ENCODE measurements at regions not wholly inside any gene's neighbourhood (a gene's known extent, or its start where the extent isn't known, plus 50 kb on each side); places are given as distances from the start of the nearest gene placed in this dataset.

DNA sequence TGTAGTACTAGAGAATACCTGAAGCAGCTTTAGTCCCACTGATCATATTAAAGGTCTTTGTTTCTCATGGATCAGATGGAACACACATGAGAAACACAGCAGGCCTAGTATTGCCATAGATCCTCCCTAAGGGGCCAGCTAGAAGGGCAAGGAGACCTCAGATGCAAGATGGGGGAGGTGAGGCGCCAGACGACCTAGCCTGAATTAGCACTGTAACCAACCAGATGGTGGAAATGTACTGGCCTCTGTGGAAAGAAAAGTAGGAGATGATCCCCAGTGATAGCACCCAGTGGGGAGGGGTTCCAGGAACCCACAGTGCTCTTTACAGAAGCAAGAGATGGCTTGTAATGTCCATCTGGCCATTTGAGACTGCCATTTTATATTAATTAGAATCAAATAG, 138.2 kb upstream of the ZNF385D start:
- TF ChIP-seq MYC (IDR thresholded peaks at IDR 0.05; ENCODE audit: low read depth, low read length), result no peak
- TF ChIP-seq POLR2AphosphoS5 (IDR thresholded peaks at IDR 0.05; ENCODE audit: insufficient read depth, low read depth, low read length), result no peak
- TF ChIP-seq, protein P1, sequence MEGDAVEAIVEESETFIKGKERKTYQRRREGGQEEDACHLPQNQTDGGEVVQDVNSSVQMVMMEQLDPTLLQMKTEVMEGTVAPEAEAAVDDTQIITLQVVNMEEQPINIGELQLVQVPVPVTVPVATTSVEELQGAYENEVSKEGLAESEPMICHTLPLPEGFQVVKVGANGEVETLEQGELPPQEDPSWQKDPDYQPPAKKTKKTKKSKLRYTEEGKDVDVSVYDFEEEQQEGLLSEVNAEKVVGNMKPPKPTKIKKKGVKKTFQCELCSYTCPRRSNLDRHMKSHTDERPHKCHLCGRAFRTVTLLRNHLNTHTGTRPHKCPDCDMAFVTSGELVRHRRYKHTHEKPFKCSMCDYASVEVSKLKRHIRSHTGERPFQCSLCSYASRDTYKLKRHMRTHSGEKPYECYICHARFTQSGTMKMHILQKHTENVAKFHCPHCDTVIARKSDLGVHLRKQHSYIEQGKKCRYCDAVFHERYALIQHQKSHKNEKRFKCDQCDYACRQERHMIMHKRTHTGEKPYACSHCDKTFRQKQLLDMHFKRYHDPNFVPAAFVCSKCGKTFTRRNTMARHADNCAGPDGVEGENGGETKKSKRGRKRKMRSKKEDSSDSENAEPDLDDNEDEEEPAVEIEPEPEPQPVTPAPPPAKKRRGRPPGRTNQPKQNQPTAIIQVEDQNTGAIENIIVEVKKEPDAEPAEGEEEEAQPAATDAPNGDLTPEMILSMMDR (IDR thresholded peaks at IDR 0.05; ENCODE audit: extremely low read depth in 1 of 2, insufficient read depth in 1 of 2, low read depth in 1 of 2, low read length in 2 of 2), result no peak

All from endothelial cell of umbilical vein (primary cell).